Esophagus mucosa (tissue), 1 donor: ENCODE measurements at regions not wholly inside any gene's neighbourhood (a gene's known extent, or its start where the extent isn't known, plus 50 kb on each side); places are given as distances from the start of the nearest gene placed in this dataset.
"Not testable (repeated sequence)": the region's sequence is repeated elsewhere in the genome, so short reads cannot be mapped to it uniquely, and the experiment has no call there.

ENCODE experiments used
- ATAC-seq: fragments of 200-7000 bp; cut with Tn5 transposase; one replicate; pipeline ENCODE4 v1.9.1; 2020
- donor health status: DM: yes; HTN: yes; CAD: no.

DNA sequence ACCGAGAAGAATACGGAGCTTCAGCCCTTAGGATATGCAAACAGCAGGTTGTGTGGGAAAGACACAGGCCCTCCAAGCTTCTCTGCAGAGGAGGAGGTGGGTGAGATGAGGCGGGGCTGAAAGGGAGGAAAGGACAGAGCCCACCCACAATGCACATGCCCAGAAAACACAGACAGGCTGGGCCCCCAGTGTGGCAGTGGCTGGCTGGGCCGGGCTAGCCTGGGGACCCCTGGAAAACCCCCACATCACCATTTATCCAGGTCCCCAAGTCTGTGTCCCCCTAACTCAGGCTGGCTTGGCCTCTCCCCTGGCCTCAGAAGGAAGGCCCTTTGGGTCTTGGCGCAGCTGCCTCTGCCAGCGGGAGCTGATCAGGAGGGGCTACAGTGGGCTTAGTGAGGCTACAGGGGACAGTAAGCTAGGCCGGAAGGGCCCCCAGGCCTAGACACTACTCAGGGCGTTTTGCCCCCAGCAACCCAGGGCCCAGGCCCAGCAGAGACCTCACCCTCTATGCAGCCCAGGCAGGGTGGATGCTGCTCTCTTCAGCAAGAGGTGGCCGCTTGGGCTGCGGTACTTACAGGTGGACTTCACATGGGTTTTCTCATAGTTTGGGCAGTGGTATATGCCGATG is 119.5 kb downstream of the TUBA3C start:
- no peak for ATAC-seq

DNA sequence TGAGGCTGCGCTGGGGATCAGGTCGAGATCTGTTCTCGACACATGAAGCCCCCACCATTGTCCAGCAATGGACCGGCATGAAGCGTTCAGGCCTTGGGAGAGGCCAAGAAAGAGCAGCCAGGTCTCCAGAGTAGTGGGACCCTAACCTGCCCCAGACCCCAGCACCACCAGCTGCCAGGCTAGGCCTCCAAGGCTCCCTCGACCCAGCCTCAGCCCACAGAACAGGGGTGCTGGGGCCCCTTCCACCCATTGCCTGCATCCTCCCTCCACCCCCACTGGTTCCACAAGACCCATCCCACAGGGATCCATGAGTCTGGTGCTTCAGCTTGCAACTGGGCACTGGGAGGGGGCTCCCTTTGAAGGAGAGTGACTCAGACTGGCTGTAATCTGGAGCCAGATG is 120.3 kb downstream of the TUBA3C start:
- no peak for ATAC-seq

DNA sequence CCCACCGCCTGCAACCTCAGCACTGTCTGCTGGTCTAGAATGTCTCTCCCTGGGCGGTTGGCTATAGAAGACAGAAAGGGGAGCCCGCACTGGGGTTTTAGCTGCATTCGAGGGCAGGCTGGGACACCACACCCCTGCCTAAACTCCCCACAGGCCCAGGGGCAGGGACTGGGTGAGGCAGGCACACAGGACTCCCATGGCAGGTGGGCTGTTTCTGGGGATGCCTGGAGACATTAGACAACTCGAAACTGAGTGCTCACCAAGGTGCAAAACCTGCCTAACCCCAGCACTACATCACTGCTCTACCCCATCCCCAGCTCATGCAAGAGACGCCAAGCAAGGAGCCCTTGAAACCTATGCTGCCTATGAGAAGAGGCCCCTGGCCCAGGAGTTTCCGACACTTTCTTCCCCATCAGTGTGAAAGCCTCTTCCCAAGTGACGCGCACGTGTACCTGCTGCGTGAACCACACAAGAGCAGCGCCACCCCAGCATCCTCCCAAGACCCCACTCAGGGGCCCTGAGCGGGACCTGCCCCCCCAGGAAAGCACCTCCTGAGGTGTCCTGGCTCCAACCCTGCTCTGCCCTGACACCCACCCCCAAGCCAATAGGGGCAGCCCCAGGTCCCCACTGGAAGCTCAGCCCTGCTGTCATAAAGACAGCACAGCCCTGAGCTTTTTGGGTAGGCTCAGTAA is 121.2 kb downstream of the TUBA3C start:
- ATAC-seq: no peak

DNA sequence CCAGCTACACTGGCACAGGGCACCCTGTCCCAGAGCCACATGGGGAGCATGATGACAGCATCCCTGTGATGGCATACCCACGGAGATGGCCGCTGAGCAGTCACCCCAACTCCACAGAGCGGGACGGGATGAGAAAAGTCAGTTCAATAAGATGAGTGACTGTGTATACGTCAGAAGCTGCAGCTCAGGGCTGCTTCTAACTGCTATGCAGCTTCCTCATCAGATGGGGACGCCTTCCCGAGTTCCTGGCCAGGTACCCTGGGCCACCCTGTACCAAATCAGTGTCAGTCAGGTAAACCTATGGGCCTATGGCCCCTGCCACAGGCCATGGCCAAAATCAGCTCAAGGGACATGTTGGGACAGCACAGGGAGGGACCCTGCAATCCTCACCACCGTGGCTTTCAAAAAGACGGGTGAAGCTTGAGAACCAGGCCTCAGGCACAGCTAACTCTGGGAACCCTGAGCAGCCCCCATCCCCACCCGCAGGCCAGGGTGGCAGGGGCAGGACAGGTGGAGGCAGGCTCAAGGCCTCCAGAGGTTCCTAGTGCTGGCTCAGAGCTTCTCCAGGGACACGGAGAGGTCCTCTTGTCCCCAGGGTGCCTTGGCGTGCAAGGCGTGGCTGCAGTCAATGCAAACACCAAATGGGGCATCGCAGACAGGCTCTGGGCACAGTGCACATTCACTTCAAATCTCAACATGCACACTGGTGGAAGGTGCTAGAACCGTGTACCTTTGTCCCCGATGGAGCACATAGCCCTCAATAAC is 122.4 kb downstream of the TUBA3C start:
- no peak for ATAC-seq

DNA sequence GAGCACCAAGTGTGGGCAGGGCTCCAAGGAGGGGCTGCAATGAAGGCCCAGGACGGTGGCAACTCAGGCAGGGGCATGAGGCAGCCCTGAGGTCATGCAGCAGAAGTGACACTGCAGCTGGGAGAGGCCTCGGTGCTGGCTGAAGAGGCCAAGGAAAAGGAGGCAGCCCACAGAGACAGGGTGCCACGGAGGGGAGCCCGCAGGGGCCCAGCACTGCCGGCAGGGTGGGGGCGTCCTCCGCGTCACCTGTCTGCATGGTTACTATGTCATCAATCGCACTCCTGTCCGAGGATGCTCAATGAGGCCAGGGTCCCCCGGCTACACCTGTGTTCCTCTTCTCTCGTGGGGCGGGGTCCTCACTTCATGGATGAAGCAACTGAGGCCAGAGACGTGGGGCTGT is 123.1 kb downstream of the TUBA3C start:
- no peak for ATAC-seq

DNA sequence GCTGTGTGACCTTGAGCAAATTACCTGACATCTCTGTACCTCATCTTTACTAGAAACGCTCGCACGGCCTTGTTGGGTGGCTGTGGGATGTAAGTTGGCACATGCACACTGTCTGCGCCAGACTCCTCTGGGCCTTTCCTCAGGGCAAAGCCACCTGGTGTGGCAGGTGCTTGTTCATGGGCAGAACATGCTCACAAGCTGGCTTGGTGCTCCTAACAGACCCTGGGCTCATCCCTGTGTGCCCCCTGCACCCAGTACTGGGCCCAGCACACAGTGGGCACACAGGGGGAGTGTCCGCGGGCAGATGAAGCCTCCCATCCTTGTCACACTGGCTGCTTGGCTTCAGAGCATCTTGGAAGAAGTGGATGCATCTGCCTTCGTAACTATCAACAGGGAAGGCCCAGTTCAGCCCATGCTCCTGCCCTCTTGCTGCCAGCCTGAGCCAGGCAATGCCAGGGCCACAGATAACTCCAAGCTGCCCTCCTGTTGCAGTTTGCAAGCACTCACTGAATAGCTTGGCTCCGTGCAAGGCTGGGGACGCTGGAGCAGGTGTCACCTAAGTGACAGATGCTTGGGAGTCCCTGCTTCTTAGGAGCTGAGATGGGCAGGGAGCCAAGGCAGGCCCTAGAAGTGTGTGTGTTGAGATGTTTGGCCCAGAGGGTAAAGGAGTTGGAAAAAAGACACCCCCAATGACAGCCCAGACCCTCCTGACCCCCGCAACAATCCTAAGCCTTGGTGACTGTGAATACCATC is 123.9 kb downstream of the TUBA3C start:
- no peak for ATAC-seq

DNA sequence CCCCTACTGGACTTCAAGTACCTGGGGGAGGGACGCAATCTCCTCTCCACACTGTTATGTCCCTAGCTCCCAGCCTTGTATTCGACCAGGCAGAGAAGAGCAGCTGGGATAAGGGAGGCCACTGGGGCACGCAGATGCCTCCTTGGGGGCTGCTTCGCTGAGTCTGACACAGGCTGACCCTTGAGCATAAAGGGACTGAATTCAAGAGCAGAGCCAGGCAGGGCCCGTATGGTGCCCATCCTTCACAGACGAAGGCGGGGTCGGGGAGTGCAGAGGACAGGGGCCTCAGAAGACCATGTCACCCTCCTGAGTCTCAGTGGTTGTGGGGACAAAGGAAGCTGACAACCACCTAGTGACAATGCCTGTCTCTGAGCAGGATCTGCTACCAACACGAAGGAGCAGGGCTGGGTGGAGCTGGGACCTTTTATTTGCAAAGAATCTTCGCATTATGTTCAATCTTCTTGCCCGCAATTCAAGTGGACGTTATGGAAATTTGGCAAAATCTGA is 124.6 kb downstream of the TUBA3C start:
- ATAC-seq: no peak

DNA sequence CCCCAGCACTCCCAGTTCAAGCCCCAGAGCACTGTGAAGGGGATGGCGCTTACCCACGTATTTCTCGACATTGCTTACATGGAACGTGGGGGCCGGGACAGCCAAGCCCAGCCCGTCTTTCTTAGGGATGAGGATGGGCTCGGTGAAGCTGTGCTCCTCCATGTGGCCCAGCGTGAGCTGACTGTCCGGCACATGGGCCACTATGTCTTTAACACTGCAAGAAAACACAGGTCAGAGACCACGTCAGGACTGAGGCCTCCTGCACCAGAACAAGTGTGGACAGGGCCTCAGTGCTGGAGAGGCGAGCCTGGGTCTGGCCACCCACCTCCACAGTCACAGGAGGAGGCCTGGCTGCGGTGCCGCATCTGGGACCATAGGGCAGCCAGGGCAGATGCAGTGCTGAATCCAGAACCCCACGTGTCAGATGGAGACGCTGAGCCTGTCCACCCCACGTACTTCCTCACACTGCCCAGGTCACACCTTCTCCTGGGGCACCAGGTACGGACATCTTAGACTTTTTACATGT is 125.2 kb downstream of the TUBA3C start:
- no peak for ATAC-seq

DNA sequence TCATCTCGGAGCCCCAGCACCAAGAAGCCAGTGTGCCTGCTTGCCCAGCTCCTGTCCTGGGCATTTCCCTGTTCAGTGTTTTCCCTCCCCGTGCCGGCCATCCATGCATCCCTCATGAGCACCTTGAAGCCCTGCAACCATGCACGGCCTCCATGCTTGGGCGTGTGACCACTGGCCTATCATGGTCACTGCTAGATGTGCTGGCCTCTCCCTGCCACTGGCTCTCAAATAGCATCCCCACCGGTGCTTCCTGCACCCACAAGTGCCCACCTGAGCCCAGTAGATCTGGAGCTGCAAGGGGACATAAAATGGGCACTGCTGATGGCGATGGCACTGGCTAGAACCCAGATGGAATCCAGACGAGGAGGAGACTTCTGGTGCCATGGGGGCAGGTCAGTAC is 126.0 kb downstream of the TUBA3C start:
- no peak for ATAC-seq

DNA sequence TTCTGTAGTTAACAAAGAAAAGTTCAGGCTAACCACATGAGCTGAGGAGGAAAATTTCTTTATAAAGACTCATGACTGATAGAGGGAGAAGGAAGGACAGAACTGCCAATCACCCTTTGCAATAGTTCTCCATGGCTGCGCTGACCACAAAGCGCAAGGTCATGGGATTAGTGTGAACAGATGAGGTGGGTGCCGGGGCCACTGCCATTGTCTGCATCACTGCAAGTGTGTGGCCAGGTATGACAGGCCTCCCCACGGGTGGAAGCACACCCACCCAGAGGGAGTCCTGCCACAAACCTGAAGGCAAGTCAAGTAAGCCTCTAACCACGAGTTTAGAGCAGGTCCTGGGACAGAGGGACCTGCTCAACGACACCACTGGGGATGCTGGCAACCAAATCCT is 128.1 kb downstream of the TUBA3C start:
- ATAC-seq: no peak

DNA sequence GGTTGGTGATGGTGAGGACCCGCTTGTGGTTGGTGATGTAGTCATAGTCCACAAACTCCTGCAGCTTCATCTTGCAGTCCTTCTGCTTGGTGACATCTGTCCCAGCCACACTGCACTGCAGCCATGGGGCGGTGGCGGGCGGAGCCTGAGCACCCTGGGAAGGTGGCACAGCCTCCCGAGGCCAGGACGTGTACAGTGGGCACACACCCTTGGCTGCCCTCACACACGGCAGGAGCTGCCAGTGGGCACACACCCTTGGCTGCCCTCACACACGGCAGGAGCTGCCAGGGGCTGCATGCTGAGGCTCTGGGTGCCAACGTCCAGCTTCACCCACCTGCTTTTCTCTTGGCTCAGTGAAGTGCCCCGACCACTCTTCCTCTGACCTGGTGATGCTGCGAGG is 128.7 kb downstream of the TUBA3C start:
- ATAC-seq: no peak

DNA sequence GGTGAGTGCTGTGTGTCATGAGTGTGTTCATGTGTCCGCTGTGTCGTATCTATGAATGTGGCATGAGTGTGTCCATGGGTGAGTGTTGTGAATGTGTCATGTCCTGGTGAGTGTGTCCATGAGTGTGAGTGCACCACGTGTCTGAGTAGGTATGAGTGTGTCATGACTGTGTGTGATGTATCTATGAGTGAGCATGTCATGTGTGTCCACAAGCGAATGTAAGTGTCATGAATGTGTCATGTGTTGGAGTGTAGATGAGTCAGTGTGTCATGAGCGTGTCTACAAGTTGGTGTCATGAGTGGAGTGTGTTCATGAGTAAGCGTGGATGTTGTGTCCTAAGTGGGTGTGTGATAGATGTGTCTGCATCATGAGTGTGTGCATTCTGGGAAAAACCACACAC is 129.4 kb downstream of the TUBA3C start:
- no peak for ATAC-seq

DNA sequence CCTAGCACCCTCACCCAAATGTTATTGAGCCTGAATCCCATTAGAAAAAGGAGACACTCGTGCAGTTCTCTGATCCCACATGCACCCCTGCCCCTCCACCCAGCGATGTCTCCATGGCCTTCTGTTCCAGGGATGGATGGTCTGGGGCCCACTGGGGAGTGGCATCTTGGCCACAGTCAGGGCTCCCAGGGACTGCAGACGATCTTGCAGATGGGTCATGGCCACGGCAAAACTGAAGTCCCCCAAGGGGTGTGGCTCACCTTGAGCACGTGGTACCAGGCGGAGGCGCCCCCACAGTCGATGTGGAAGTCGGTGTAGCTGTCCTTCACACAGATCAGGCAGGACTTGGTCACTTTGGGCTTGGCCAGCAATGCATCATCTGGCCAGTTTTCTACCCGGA is 130.7 kb downstream of the TUBA3C start:
- no peak for ATAC-seq

DNA sequence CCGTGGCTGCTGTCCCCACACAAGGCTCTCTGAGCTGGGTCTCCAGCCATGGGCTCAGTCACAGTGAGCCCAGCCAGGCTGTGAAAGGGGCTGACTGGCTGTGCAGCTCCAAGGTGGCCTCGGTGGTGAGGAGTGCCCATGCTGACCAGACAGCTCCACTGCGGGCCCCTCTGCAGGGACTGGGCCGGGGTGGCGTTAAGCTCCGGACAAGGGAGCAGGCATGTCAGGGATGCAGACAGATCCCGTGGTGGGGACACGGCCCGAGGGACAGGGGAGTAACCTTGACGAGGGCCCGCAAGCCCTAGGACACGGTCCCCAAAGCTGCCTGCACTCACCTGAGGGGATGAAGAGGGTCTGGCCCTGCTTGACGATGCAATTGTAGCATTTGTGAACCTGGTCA is 132.0 kb downstream of the TUBA3C start:
- not testable (repeated sequence) for ATAC-seq

DNA sequence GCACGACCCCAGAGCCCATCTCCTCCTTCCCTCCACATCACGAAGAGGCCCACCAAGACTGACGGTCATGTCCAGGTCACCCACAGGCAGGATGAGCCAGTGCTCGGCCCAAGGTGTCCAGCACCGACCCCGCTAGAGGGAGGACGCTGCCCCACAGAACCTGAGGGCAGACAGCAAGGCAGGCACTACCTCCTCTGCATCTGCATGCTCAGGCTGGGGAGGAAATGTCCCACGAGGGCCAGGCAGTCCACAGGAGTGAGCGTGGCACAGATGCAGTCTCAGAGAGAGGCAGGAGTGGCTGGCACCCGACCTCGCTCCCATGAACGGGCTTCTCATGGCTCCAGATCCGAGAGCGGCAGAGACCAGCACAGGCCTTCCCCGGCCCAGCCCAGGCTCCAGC is 133.2 kb downstream of the TUBA3C start:
- ATAC-seq: no peak

DNA sequence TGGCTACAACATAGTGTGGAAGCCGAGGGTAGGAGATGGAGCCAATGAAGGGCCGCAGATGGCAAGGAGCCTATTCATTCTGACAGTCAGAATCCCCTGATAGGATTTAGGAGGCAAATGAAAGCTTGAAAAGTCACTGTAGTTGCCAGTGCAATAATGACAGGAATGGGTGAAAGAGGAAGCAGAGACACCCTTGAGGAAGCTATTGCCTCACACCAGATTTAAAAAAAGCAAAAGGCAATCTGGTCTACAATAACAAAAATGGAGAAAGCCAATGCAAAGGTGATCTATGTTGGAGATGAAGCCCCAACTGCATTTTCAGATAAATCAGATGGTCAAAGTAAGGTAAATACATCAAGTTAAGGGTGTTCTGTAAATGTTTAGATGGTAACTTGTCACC is 158.5 kb downstream of the TUBA3C start:
- ATAC-seq: no peak

DNA sequence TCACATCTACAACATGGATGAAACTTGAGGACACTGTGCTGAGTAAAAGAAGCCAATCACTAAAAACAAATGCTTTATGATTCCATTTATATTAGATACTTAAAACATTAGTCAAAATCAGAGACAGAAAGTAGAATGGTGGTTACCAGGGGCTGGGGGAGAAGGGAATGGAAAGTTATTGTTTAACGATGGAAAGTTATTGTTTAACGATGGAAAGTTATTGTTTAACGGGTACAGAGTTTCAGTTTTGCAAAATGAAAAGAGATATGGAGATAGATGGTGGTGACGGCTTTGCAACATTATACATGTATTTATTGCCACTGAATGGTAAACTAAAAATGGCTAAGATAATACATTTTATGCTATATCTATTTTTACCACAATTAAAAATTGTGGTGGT is 160.6 kb downstream of the TUBA3C start:
- no peak for ATAC-seq

DNA sequence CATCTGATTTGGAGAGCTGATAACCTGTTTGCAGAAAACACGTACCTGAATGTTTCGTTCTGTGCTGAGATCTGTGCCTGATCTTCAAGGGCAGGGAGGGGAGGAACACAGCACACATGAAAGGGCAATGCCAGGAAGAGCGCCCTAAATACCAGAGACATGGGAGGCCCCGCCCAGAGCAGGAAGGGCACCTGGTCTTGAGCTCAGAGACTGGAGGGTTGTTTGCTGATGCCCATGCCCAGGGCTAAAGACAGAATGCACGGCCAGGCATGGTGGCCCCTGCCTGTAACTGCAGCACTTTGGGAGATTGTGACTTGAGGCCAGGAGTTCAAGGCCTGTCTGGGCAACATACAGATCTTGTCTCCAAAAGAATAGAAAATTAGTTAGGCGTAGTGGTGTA is 183.2 kb downstream of the TUBA3C start:
- ATAC-seq: no peak

DNA sequence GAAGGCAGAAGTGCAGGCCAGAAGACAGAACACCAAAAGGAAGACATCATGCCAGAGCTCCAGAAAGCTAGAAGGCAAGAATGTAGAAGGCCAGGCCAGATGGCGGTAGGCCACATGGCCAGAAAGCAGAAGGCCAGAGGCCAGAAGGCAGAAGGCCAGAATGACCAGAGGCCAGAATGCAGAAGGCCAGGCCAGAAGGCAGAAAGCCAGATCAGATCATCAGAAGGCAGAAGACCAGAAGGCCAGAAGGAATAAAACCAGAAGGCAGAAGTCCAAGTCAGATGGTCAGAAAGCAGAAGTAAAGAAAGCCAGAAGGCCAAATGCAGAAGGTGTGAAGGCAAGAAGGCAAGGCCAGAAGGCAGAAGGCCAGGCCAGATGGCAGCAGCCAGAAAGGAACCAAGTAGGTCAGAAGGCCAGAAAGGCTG is 185.0 kb downstream of the TUBA3C start:
- ATAC-seq: no peak

DNA sequence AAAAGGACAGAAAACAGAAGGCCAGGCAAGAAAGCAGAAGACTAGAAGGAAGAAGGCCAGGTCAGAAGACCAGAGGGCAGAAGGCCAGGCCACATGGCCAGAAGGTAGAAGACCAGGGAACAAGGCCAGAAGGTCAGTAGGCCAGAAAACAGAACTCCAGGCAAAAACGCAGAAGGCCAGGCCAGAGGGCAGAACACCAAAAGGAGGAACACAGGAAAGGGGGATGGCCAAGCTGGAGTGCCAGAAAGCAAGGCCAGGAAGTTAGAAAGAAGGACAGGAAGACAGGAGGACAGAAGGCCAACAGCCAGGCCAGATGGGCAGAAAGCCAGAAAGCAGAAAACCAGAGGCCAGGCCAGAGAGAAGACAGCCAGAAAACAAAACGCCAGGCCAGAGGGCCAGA is 185.4 kb downstream of the TUBA3C start:
- ATAC-seq: no peak

DNA sequence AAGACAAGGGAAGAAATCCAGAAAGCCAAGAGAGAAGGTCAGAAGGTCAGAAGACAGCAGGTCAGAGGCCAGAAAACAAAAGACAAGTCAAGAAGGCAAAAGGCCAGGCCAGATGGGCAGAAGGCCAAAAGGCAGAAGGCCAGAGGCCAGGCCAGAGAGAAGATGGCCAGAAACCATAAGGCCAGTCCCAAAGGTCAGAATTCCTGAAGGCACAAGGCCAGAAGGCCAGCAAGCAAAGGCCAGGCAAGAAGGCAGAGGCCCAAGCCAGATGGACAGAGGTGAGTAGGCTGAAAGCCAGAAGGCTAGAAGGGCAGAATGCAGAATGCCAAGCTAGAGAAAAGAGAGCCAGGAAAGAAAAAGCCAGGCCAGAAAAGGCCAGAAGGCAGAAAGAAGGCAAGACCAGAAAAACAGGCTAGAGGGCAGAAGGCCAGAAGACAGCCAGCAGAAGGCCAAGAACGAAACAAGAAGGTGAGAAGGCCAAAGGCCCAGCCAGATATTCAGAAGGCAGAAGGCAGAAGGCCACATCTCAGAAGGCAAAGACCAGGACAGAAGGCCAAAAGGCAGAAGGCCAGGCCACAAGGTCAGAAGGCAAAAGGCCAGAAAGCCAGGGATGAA is 186.3 kb downstream of the TUBA3C start:
- no peak for ATAC-seq
